ENCODE measurements at regions not wholly inside any gene's neighbourhood (a gene's known extent, or its start where the extent isn't known, plus 50 kb on each side); places are given as distances from the start of the nearest gene placed in this dataset.

GRCh38 chr20:60268491-60268890 is 310.3 kb downstream of the CDH26 start:
- DNase-seq (ENCODE audit: low read depth, low spot score) (no peak), ATAC-seq (no peak)
- Histone ChIP-seq H3K36me3 (ENCODE audit: control insufficient read depth, insufficient read depth, low read length) (no peaks in the 10 kb centered on the region), H3K27me3 (ENCODE audit: control insufficient read depth, insufficient read depth, low read length) (peaks cover 2% of the 10 kb centered on the region; the same call in 1 of the 2 replicates), H3K4me3 (ENCODE audit: low read depth in 2 of 2, low read length in 2 of 2) (no peak overlapping the region), H3K4me1 (ENCODE audit: control insufficient read depth, insufficient read depth, low read length) (no peaks in the 10 kb centered on the region), H3K27ac (ENCODE audit: low read length) (no peak overlapping the region), H3K9me3 (ENCODE audit: control insufficient read depth, insufficient read depth, low read depth, low read length) (no peaks in the 10 kb centered on the region)
- intact Hi-C loops (cut with micrococcal nuclease; ENCODE audit: unreplicated experiment) (no loop called here), in situ Hi-C loops (cut with HindIII; ENCODE audit: low pct_unique_long_range_greater_than_20kb, low sequenced_read_pairs) (no loop called here)
- POLR2A ChIA-PET = no interaction called here
- CTCF ChIA-PET = no interaction called here
- BruUV-seq (replicated peaks) = no TSS peak
- TF ChIP-seq TCF7L2 (IDR thresholded peaks at IDR 0.05; ENCODE audit: low read depth, low read length) (no peak), POLR2AphosphoS5 (IDR thresholded peaks at IDR 0.05; ENCODE audit: low read depth, low read length) (no peak), CTCF (IDR thresholded peaks at IDR 0.05) (no peak), SIN3A (IDR thresholded peaks at IDR 0.05; ENCODE audit: borderline replicate concordance, insufficient read depth, low read depth, low read length) (no peak)
- TF ChIP-seq, protein P1, sequence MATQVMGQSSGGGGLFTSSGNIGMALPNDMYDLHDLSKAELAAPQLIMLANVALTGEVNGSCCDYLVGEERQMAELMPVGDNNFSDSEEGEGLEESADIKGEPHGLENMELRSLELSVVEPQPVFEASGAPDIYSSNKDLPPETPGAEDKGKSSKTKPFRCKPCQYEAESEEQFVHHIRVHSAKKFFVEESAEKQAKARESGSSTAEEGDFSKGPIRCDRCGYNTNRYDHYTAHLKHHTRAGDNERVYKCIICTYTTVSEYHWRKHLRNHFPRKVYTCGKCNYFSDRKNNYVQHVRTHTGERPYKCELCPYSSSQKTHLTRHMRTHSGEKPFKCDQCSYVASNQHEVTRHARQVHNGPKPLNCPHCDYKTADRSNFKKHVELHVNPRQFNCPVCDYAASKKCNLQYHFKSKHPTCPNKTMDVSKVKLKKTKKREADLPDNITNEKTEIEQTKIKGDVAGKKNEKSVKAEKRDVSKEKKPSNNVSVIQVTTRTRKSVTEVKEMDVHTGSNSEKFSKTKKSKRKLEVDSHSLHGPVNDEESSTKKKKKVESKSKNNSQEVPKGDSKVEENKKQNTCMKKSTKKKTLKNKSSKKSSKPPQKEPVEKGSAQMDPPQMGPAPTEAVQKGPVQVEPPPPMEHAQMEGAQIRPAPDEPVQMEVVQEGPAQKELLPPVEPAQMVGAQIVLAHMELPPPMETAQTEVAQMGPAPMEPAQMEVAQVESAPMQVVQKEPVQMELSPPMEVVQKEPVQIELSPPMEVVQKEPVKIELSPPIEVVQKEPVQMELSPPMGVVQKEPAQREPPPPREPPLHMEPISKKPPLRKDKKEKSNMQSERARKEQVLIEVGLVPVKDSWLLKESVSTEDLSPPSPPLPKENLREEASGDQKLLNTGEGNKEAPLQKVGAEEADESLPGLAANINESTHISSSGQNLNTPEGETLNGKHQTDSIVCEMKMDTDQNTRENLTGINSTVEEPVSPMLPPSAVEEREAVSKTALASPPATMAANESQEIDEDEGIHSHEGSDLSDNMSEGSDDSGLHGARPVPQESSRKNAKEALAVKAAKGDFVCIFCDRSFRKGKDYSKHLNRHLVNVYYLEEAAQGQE (IDR thresholded peaks at IDR 0.05; ENCODE audit: insufficient read depth in 1 of 2, low read depth in 2 of 2, low read length in 1 of 2) = no peak

- H3K4me3 ChIP-seq (ENCODE audit: low read depth in 2 of 2, low read length in 2 of 2) = no peak overlapping the region
- DNase-seq (ENCODE audit: low read depth, low spot score) (no peak), ATAC-seq (no peak)
- POLR2A ChIA-PET = no interaction called here
- in situ Hi-C loops (cut with HindIII; ENCODE audit: low pct_unique_long_range_greater_than_20kb, low sequenced_read_pairs) (no loop called here), intact Hi-C loops (cut with micrococcal nuclease; ENCODE audit: unreplicated experiment) (no loop called here)
- no peaks in the 10 kb centered on the region for H3K4me1 ChIP-seq (ENCODE audit: control insufficient read depth, insufficient read depth, low read length)
- BruUV-seq (replicated peaks) = no TSS peak
- CTCF ChIA-PET = no interaction called here
- no peaks in the 10 kb centered on the region for H3K9me3 ChIP-seq (ENCODE audit: control insufficient read depth, insufficient read depth, low read depth, low read length)
- no peak overlapping the region for H3K27ac ChIP-seq (ENCODE audit: low read length)
- no peaks in the 10 kb centered on the region for H3K36me3 ChIP-seq (ENCODE audit: control insufficient read depth, insufficient read depth, low read length)
- peaks cover 2% of the 10 kb centered on the region; the same call in 1 of the 2 replicates for H3K27me3 ChIP-seq (ENCODE audit: control insufficient read depth, insufficient read depth, low read length)
- TF ChIP-seq POLR2AphosphoS5 (IDR thresholded peaks at IDR 0.05; ENCODE audit: low read depth, low read length) = no peak
Observed at GRCh38 chr20:60269573-60270162, 311.4 kb downstream of the CDH26 start.

GRCh38 chr20:60270341-60270740 is 312.1 kb downstream of the CDH26 start:
- intact Hi-C loops (cut with micrococcal nuclease; ENCODE audit: unreplicated experiment) (no loop called here), in situ Hi-C loops (cut with HindIII; ENCODE audit: low pct_unique_long_range_greater_than_20kb, low sequenced_read_pairs) (no loop called here)
- H3K9me3 ChIP-seq (ENCODE audit: control insufficient read depth, insufficient read depth, low read depth, low read length) = no peaks in the 10 kb centered on the region
- BruUV-seq (replicated peaks) = no TSS peak
- DNase-seq (ENCODE audit: low read depth, low spot score) (no peak), ATAC-seq (no peak)
- ChIA-PET POLR2A (no interaction called here), CTCF (no interaction called here)
- peaks cover 2% of the 10 kb centered on the region; the same call in 1 of the 2 replicates for H3K27me3 ChIP-seq (ENCODE audit: control insufficient read depth, insufficient read depth, low read length)
- H3K36me3 ChIP-seq (ENCODE audit: control insufficient read depth, insufficient read depth, low read length) = no peaks in the 10 kb centered on the region
- H3K4me1 ChIP-seq (ENCODE audit: control insufficient read depth, insufficient read depth, low read length) = no peaks in the 10 kb centered on the region
- H3K27ac ChIP-seq (ENCODE audit: low read length) = no peak overlapping the region
- no peak for TF ChIP-seq TCF7L2 (IDR thresholded peaks at IDR 0.05; ENCODE audit: low read depth, low read length)
- TF ChIP-seq CTCF (IDR thresholded peaks at IDR 0.05) = no peak
- TF ChIP-seq, protein P1 (IDR thresholded peaks at IDR 0.05; ENCODE audit: insufficient read depth in 1 of 2, low read depth in 2 of 2, low read length in 1 of 2) = no peak
- TF ChIP-seq SIN3A (IDR thresholded peaks at IDR 0.05; ENCODE audit: borderline replicate concordance, insufficient read depth, low read depth, low read length) = no peak
- no peak for TF ChIP-seq POLR2AphosphoS5 (IDR thresholded peaks at IDR 0.05; ENCODE audit: low read depth, low read length)
- no peak overlapping the region for H3K4me3 ChIP-seq (ENCODE audit: low read depth in 2 of 2, low read length in 2 of 2)

All from Panc1 (cell line).